ENCODE measurements at regions not wholly inside any gene's neighbourhood (a gene's known extent, or its start where the extent isn't known, plus 50 kb on each side); places are given as distances from the start of the nearest gene placed in this dataset.

GRCh38 chr5:159405611-159406031 is 75.3 kb upstream of the IL12B start:
- no peaks in the 10 kb centered on the region for H3K9me3 ChIP-seq (ENCODE audit: control insufficient read depth in 3 of 3, low read length in 3 of 3)
- peaks cover 0 to 4% (median 0%) of the 10 kb centered on the region in 3 donors for H3K4me1 ChIP-seq (ENCODE audit: control insufficient read depth in 3 of 3, insufficient read depth in 3 of 3, low read length in 3 of 3)
- H3K27me3 ChIP-seq (ENCODE audit: control insufficient read depth in 3 of 3, insufficient read depth in 3 of 3, low read length in 3 of 3) = peaks cover 4 to 5% (median 5%) of the 10 kb centered on the region in 3 donors
- no peak overlapping the region for H3K9ac ChIP-seq (ENCODE audit: low read depth in 1 of 3, low read length in 3 of 3)
- H3K27ac ChIP-seq (ENCODE audit: low read depth, low read length) = no peak overlapping the region
- no peak overlapping the region for H3K4me3 ChIP-seq (ENCODE audit: low read length in 3 of 3)
- H3K36me3 ChIP-seq (ENCODE audit: control insufficient read depth in 3 of 3, insufficient read depth in 3 of 3, low read length in 3 of 3) = no peaks in the 10 kb centered on the region

GRCh38 chr5:159406571-159406970 is 76.3 kb upstream of the IL12B start:
- no peak overlapping the region for H3K27ac ChIP-seq (ENCODE audit: low read depth, low read length)
- no peak overlapping the region for H3K4me3 ChIP-seq (ENCODE audit: low read length in 3 of 3)
- H3K9me3 ChIP-seq (ENCODE audit: control insufficient read depth in 3 of 3, low read length in 3 of 3) = no peaks in the 10 kb centered on the region
- H3K36me3 ChIP-seq (ENCODE audit: control insufficient read depth in 3 of 3, insufficient read depth in 3 of 3, low read length in 3 of 3) = no peaks in the 10 kb centered on the region
- H3K27me3 ChIP-seq (ENCODE audit: control insufficient read depth in 3 of 3, insufficient read depth in 3 of 3, low read length in 3 of 3) = peaks cover 4 to 5% (median 5%) of the 10 kb centered on the region in 3 donors
- peaks cover 0 to 4% (median 0%) of the 10 kb centered on the region in 3 donors for H3K4me1 ChIP-seq (ENCODE audit: control insufficient read depth in 3 of 3, insufficient read depth in 3 of 3, low read length in 3 of 3)
- no peak overlapping the region for H3K9ac ChIP-seq (ENCODE audit: low read depth in 1 of 3, low read length in 3 of 3)

GRCh38 chr5:159409801-159410200 is 79.5 kb upstream of the IL12B start:
- no peak overlapping the region for H3K4me3 ChIP-seq (ENCODE audit: low read length in 3 of 3)
- H3K4me1 ChIP-seq (ENCODE audit: control insufficient read depth in 3 of 3, insufficient read depth in 3 of 3, low read length in 3 of 3) = no peaks in the 10 kb centered on the region
- no peaks in the 10 kb centered on the region for H3K9me3 ChIP-seq (ENCODE audit: control insufficient read depth in 3 of 3, low read length in 3 of 3)
- peaks cover 0 to 4% (median 2%) of the 10 kb centered on the region in 3 donors for H3K27me3 ChIP-seq (ENCODE audit: control insufficient read depth in 3 of 3, insufficient read depth in 3 of 3, low read length in 3 of 3)
- H3K27ac ChIP-seq (ENCODE audit: low read depth, low read length) = no peak overlapping the region
- no peak overlapping the region for H3K9ac ChIP-seq (ENCODE audit: low read depth in 1 of 3, low read length in 3 of 3)
- H3K36me3 ChIP-seq (ENCODE audit: control insufficient read depth in 3 of 3, insufficient read depth in 3 of 3, low read length in 3 of 3) = no peaks in the 10 kb centered on the region

- H3K4me1 ChIP-seq (ENCODE audit: control insufficient read depth in 3 of 3, insufficient read depth in 3 of 3, low read length in 3 of 3) = no peaks in the 10 kb centered on the region
- H3K27ac ChIP-seq (ENCODE audit: low read depth, low read length) = no peak overlapping the region
- H3K9me3 ChIP-seq (ENCODE audit: control insufficient read depth in 3 of 3, low read length in 3 of 3) = no peaks in the 10 kb centered on the region
- no peak overlapping the region for H3K4me3 ChIP-seq (ENCODE audit: low read length in 3 of 3)
- H3K9ac ChIP-seq (ENCODE audit: low read depth in 1 of 3, low read length in 3 of 3) = no peak overlapping the region
- H3K36me3 ChIP-seq (ENCODE audit: control insufficient read depth in 3 of 3, insufficient read depth in 3 of 3, low read length in 3 of 3) = no peaks in the 10 kb centered on the region
- H3K27me3 ChIP-seq (ENCODE audit: control insufficient read depth in 3 of 3, insufficient read depth in 3 of 3, low read length in 3 of 3) = peaks cover 0 to 4% (median 2%) of the 10 kb centered on the region in 3 donors
Measured at GRCh38 chr5:159410480-159410879, 80.2 kb upstream of the IL12B start.

- Histone ChIP-seq H3K36me3 (ENCODE audit: control insufficient read depth in 3 of 3, insufficient read depth in 3 of 3, low read length in 3 of 3) (no peaks in the 10 kb centered on the region), H3K27me3 (ENCODE audit: control insufficient read depth in 3 of 3, insufficient read depth in 3 of 3, low read length in 3 of 3) (peaks cover 0 to 2% (median 0%) of the 10 kb centered on the region in 3 donors), H3K9ac (ENCODE audit: low read depth in 1 of 3, low read length in 3 of 3) (no peak overlapping the region), H3K9me3 (ENCODE audit: control insufficient read depth in 3 of 3, low read length in 3 of 3) (no peaks in the 10 kb centered on the region), H3K4me1 (ENCODE audit: control insufficient read depth in 3 of 3, insufficient read depth in 3 of 3, low read length in 3 of 3) (no peaks in the 10 kb centered on the region), H3K4me3 (ENCODE audit: low read length in 3 of 3) (no peak overlapping the region), H3K27ac (ENCODE audit: low read depth, low read length) (no peak overlapping the region)
Measured at GRCh38 chr5:159411115-159411514, 80.8 kb upstream of the IL12B start.

GRCh38 chr5:159412284-159413046 is 82.2 kb upstream of the IL12B start:
- no peak overlapping the region for H3K27ac ChIP-seq (ENCODE audit: low read depth, low read length)
- no peak overlapping the region for H3K9ac ChIP-seq (ENCODE audit: low read depth in 1 of 3, low read length in 3 of 3)
- no peaks in the 10 kb centered on the region for H3K27me3 ChIP-seq (ENCODE audit: control insufficient read depth in 3 of 3, insufficient read depth in 3 of 3, low read length in 3 of 3)
- no peaks in the 10 kb centered on the region for H3K36me3 ChIP-seq (ENCODE audit: control insufficient read depth in 3 of 3, insufficient read depth in 3 of 3, low read length in 3 of 3)
- H3K9me3 ChIP-seq (ENCODE audit: control insufficient read depth in 3 of 3, low read length in 3 of 3) = no peaks in the 10 kb centered on the region
- no peaks in the 10 kb centered on the region for H3K4me1 ChIP-seq (ENCODE audit: control insufficient read depth in 3 of 3, insufficient read depth in 3 of 3, low read length in 3 of 3)
- H3K4me3 ChIP-seq (ENCODE audit: low read length in 3 of 3) = no peak overlapping the region

GRCh38 chr5:159414021-159414420 is 83.7 kb upstream of the IL12B start:
- Histone ChIP-seq H3K27ac (ENCODE audit: low read depth, low read length) (no peak overlapping the region), H3K4me1 (ENCODE audit: control insufficient read depth in 3 of 3, insufficient read depth in 3 of 3, low read length in 3 of 3) (no peaks in the 10 kb centered on the region), H3K27me3 (ENCODE audit: control insufficient read depth in 3 of 3, insufficient read depth in 3 of 3, low read length in 3 of 3) (no peaks in the 10 kb centered on the region), H3K4me3 (ENCODE audit: low read length in 3 of 3) (no peak overlapping the region), H3K9me3 (ENCODE audit: control insufficient read depth in 3 of 3, low read length in 3 of 3) (no peaks in the 10 kb centered on the region), H3K9ac (ENCODE audit: low read depth in 1 of 3, low read length in 3 of 3) (no peak overlapping the region), H3K36me3 (ENCODE audit: control insufficient read depth in 3 of 3, insufficient read depth in 3 of 3, low read length in 3 of 3) (no peaks in the 10 kb centered on the region)

- no peak overlapping the region for H3K4me3 ChIP-seq (ENCODE audit: low read length in 3 of 3)
- no peaks in the 10 kb centered on the region for H3K9me3 ChIP-seq (ENCODE audit: control insufficient read depth in 3 of 3, low read length in 3 of 3)
- no peak overlapping the region for H3K9ac ChIP-seq (ENCODE audit: low read depth in 1 of 3, low read length in 3 of 3)
- H3K27me3 ChIP-seq (ENCODE audit: control insufficient read depth in 3 of 3, insufficient read depth in 3 of 3, low read length in 3 of 3) = no peaks in the 10 kb centered on the region
- no peaks in the 10 kb centered on the region for H3K36me3 ChIP-seq (ENCODE audit: control insufficient read depth in 3 of 3, insufficient read depth in 3 of 3, low read length in 3 of 3)
- H3K27ac ChIP-seq (ENCODE audit: low read depth, low read length) = no peak overlapping the region
- no peaks in the 10 kb centered on the region for H3K4me1 ChIP-seq (ENCODE audit: control insufficient read depth in 3 of 3, insufficient read depth in 3 of 3, low read length in 3 of 3)
Measured at GRCh38 chr5:159415301-159415937, 85.1 kb upstream of the IL12B start.

- Histone ChIP-seq H3K4me1 (ENCODE audit: control insufficient read depth in 3 of 3, insufficient read depth in 3 of 3, low read length in 3 of 3) (no peaks in the 10 kb centered on the region), H3K27me3 (ENCODE audit: control insufficient read depth in 3 of 3, insufficient read depth in 3 of 3, low read length in 3 of 3) (no peaks in the 10 kb centered on the region), H3K36me3 (ENCODE audit: control insufficient read depth in 3 of 3, insufficient read depth in 3 of 3, low read length in 3 of 3) (no peaks in the 10 kb centered on the region), H3K9ac (ENCODE audit: low read depth in 1 of 3, low read length in 3 of 3) (no peak overlapping the region), H3K9me3 (ENCODE audit: control insufficient read depth in 3 of 3, low read length in 3 of 3) (no peaks in the 10 kb centered on the region), H3K4me3 (ENCODE audit: low read length in 3 of 3) (no peak overlapping the region), H3K27ac (ENCODE audit: low read depth, low read length) (no peak overlapping the region)
Measured at GRCh38 chr5:159416438-159416837, 86.2 kb upstream of the IL12B start.

GRCh38 chr5:159417170-159417569 is 86.9 kb upstream of the IL12B start:
- H3K36me3 ChIP-seq (ENCODE audit: control insufficient read depth in 3 of 3, insufficient read depth in 3 of 3, low read length in 3 of 3) = no peaks in the 10 kb centered on the region
- H3K4me3 ChIP-seq (ENCODE audit: low read length in 3 of 3) = no peak overlapping the region
- H3K9me3 ChIP-seq (ENCODE audit: control insufficient read depth in 3 of 3, low read length in 3 of 3) = no peaks in the 10 kb centered on the region

More at GRCh38 chr5:159417170-159417569, 86.9 kb upstream of the IL12B start:
- Histone ChIP-seq H3K27ac (ENCODE audit: low read depth, low read length) (no peak overlapping the region), H3K9ac (ENCODE audit: low read depth in 1 of 3, low read length in 3 of 3) (no peak overlapping the region), H3K4me1 (ENCODE audit: control insufficient read depth in 3 of 3, insufficient read depth in 3 of 3, low read length in 3 of 3) (no peaks in the 10 kb centered on the region), H3K27me3 (ENCODE audit: control insufficient read depth in 3 of 3, insufficient read depth in 3 of 3, low read length in 3 of 3) (no peaks in the 10 kb centered on the region)

Data from skeletal muscle tissue (tissue), 3 donors.